ENCODE measurements at regions not wholly inside any gene's neighbourhood (a gene's known extent, or its start where the extent isn't known, plus 50 kb on each side); places are given as distances from the start of the nearest gene placed in this dataset.

GRCh38 chr14:100675699-100676684, 50.7 kb upstream of the DLK1 start:
- Histone ChIP-seq H3K27me3 (ENCODE audit: control insufficient read depth, insufficient read depth, low read length) (no peaks in the 10 kb centered on the region), H3K36me3 (ENCODE audit: control insufficient read depth in 2 of 3, insufficient read depth in 3 of 3, low read length in 3 of 3) (no peaks in the 10 kb centered on the region), H3K9me3 (ENCODE audit: control insufficient read depth in 2 of 3, insufficient read depth in 1 of 3, low read length in 3 of 3) (no peaks in the 10 kb centered on the region), H3K27ac (ENCODE audit: low read depth in 2 of 2, low read length in 2 of 2) (no peak overlapping the region), H3K4me3 (ENCODE audit: low read length in 3 of 3) (no peak overlapping the region), H3K4me1 (ENCODE audit: control insufficient read depth in 2 of 3, insufficient read depth in 2 of 3, low read depth in 1 of 3, low read length in 3 of 3) (peaks cover 6 to 30% (median 17%) of the 10 kb centered on the region in 3 donors), H3K9ac (ENCODE audit: low read length in 3 of 3) (no peak overlapping the region)
- no peak for DNase-seq
- intact Hi-C loops (cut with DNase I), result no loop called here
- TF ChIP-seq, protein P1, sequence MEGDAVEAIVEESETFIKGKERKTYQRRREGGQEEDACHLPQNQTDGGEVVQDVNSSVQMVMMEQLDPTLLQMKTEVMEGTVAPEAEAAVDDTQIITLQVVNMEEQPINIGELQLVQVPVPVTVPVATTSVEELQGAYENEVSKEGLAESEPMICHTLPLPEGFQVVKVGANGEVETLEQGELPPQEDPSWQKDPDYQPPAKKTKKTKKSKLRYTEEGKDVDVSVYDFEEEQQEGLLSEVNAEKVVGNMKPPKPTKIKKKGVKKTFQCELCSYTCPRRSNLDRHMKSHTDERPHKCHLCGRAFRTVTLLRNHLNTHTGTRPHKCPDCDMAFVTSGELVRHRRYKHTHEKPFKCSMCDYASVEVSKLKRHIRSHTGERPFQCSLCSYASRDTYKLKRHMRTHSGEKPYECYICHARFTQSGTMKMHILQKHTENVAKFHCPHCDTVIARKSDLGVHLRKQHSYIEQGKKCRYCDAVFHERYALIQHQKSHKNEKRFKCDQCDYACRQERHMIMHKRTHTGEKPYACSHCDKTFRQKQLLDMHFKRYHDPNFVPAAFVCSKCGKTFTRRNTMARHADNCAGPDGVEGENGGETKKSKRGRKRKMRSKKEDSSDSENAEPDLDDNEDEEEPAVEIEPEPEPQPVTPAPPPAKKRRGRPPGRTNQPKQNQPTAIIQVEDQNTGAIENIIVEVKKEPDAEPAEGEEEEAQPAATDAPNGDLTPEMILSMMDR (IDR thresholded peaks at IDR 0.05; ENCODE audit: borderline replicate concordance, extremely low read depth, insufficient read depth), result no peak
- FAIRE-seq, result no peak

Data from kidney (tissue), 13 donors.